DND-41 (cell line): ENCODE measurements at regions not wholly inside any gene's neighbourhood (a gene's known extent, or its start where the extent isn't known, plus 50 kb on each side); places are given as distances from the start of the nearest gene placed in this dataset.

ENCODE experiments used
- EZH2 ChIP-seq: IDR thresholded peaks from 3 replicates; pipeline ENCODE4 v1.6.1; 2012; ENCODE audit warnings: borderline replicate concordance, low read depth, mild to moderate bottlenecking, moderate library complexity, low read length, inconsistent platforms; ENCODE audit not compliant: severe bottlenecking
- TF ChIP-seq, protein P1 (sequence below): IDR thresholded peaks from 2 replicates; pipeline ENCODE4 v1.5.1; 2012; ENCODE audit warnings: borderline replicate concordance, low read length, moderate library complexity, mild to moderate bottlenecking; ENCODE audit not compliant: poor library complexity, severe bottlenecking; ENCODE audit errors: extremely low read depth

DNA sequence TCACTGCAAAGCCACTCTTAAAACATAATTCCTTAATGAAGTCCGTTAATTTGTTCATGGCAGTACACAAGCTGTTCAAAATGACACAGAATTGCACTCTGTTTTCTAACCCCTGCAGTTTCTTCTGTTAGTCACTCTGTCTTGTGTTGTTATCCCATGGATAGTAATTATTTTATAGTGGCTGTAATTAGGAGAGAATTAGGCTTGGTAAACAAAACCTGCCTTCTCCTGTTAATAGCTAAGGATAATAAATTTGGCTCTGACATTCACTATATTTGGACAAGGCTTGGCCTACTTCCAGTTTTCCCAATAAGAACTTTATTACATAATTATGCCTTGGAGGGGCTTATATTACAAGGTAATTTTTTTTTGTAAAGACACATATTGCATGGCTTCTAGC is 330.3 kb upstream of the FIGN start:
- TF ChIP-seq, protein P1, sequence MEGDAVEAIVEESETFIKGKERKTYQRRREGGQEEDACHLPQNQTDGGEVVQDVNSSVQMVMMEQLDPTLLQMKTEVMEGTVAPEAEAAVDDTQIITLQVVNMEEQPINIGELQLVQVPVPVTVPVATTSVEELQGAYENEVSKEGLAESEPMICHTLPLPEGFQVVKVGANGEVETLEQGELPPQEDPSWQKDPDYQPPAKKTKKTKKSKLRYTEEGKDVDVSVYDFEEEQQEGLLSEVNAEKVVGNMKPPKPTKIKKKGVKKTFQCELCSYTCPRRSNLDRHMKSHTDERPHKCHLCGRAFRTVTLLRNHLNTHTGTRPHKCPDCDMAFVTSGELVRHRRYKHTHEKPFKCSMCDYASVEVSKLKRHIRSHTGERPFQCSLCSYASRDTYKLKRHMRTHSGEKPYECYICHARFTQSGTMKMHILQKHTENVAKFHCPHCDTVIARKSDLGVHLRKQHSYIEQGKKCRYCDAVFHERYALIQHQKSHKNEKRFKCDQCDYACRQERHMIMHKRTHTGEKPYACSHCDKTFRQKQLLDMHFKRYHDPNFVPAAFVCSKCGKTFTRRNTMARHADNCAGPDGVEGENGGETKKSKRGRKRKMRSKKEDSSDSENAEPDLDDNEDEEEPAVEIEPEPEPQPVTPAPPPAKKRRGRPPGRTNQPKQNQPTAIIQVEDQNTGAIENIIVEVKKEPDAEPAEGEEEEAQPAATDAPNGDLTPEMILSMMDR, result no peak
- no peak for TF ChIP-seq EZH2
